ENCODE measurements at regions not wholly inside any gene's neighbourhood (a gene's known extent, or its start where the extent isn't known, plus 50 kb on each side); places are given as distances from the start of the nearest gene placed in this dataset.
A peak's percentile ranks its signal among the peaks of the same experiment; 100 is the strongest.

- DNase-seq: no peak
Measured at GRCh38 chr10:36624551-36625100, 500.8 kb upstream of the ANKRD30A start.

- DNase-seq: no peak
Measured at GRCh38 chr10:36621346-36621745, 504.1 kb upstream of the ANKRD30A start.

DNA sequence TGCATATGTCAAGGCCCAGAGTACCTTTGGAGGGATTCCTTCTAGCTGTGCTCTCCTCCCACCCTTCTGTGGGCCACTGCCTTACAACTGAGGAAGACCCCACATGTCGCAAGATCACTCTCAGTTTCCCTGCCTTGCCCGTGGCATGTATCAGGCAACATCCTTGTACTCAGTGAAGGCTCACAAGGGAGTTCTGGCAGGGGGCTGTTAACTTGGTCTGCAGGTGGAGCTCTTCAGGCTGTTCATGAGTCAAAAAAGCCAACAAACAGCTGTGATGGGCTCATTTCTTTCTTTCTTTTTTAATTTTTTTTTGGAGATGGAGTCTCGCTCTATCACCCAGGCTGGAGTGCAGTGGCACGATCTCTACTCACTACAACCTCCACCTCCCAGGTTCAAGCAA is 513.0 kb upstream of the ANKRD30A start:
- no peak for DNase-seq

DNA sequence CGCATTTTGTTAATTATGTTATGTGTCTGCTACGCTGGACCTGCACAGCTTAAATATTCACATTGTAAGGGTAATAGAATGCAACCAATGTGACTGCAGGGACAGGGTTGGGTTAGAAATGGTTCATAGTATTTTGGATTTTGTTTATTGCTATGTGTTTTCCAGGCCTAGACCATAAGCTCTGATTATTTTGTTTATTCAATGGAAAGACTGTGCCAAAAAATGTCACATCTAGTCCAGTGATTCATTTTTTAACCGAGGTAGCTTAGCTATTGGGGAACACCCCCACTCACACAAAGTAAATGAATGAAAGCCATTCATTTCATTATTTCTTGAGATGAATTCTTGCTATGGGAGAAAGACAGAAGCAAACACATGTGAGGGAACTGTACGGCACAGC is 516.5 kb upstream of the ANKRD30A start:
- DNase-seq: no peak

GRCh38 chr10:36608251-36608650 is 517.1 kb upstream of the ANKRD30A start:
- no peak for DNase-seq

DNA sequence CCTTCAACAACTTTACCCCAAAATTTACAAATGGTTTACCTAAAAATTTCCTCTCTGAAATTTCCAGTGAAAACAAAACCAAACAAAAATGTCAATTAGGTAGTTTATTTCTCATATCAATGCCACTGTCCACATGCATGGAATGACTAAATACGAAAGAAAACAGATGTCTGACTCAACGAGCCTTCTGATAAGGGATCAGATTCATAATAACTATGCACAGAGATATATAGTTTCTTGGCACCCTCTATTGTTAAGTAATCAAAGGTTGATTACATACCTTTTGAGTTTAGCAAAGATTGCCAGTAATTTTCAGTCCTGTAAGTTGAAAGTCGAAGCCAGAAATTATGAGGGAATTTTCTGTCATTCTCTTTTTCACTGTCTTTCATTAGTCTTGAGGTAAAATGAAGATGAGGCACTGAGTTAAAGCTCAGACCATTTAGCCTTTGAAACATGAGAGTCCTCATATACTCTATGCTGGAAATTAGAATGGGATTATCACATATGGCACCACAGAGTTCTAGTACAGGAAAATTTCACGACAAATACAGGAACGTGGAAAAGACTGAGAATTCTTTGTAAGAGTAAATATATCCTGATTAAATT is 519.1 kb upstream of the ANKRD30A start:
- DNase-seq: no peak

DNA sequence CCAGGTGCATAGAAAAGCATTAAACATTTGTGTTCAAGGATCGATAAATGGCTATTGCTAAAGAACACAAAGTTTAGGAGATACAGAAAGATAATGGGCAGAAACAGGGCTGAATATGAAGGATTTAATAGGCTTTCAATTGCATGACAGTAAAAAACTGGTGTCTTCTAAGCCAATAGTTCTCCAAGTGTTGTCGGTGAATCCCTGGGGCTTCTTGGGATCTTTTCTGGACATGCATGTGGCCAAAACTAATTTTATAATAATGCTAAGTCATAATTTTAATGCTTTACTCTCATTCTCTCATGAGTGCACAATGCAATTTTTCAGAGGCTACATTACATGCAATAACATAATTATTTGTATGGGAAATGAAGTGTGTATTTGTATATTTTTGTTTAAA is 521.1 kb upstream of the ANKRD30A start:
- no peak for DNase-seq

DNA sequence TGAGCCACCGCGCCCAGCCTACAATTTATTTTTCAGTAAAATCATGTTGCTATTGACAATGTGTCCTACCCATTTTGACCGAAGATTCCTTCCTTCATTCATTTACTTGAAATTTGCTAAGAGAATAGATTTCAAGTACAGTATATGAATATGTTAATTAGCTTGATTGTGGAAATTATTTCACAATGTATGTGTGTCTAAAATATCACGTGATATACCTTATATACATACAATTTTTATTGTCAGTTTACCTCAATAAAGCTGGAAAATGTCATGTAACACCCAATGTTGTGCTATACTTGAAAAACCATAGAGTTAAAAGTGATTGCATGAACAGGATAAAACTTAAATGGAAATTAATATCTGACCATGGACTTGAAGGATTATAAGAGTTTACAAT is 521.7 kb upstream of the ANKRD30A start:
- no peak for DNase-seq

GRCh38 chr10:36602374-36602773 is 523.0 kb upstream of the ANKRD30A start:
- no peak for DNase-seq

GRCh38 chr10:36597756-36598320 is 527.6 kb upstream of the ANKRD30A start:
- no peak for DNase-seq

GRCh38 chr10:36592964-36593363 is 532.4 kb upstream of the ANKRD30A start:
- no peak for DNase-seq

GRCh38 chr10:36591436-36591835 is 534.0 kb upstream of the ANKRD30A start:
- no peak for DNase-seq

DNA sequence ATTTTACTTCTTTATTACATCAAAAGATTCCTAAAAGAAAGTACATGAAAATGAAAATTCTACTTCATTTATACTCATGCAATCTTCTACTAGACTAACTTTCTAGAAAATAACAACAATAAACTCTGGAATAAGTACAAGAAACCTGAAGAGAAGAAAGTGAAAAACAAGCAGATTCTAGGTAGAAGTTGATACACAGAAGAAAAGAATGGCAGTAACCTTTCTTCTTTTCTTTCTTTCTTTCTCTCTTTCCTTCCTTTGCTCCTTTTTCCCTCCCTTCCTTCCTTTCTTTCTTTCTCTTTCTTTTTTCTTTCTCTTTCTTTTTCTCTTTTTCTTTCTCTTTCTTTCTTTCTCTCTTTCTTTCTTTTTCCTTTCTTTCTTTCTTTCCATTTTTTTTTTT is 541.7 kb upstream of the ANKRD30A start:
- no peak for DNase-seq

- DNase-seq: no peak
Measured at GRCh38 chr10:36581237-36581636, 544.2 kb upstream of the ANKRD30A start.

GRCh38 chr10:36578306-36578705 is 547.1 kb upstream of the ANKRD30A start:
- DNase-seq: no peak

DNA sequence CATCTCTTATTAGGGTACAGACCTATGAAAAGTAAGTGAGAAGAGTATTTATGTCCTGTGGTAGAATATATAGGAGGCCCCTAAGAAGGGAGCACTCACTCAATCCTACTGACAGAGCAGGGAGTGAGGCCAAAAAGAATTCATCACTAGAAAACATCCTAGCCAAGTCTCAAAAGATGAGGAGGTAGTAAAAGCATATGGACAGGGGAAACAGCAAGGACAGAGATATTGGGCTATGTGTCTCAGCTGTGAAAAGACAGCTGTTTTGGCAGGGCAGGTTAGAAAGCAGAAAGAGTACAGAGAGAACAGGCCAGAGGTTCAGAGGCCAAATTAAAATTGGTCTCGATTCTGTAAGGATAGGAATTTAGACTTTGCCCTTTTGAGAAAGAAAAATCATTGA is 548.3 kb upstream of the ANKRD30A start:
- DNase-seq: peak; percentile 31

- DNase-seq: peak; percentile 62
Measured at GRCh38 chr10:36574207-36574606, 551.2 kb upstream of the ANKRD30A start.

GRCh38 chr10:36573246-36573645 is 552.2 kb upstream of the ANKRD30A start:
- DNase-seq: no peak

DNA sequence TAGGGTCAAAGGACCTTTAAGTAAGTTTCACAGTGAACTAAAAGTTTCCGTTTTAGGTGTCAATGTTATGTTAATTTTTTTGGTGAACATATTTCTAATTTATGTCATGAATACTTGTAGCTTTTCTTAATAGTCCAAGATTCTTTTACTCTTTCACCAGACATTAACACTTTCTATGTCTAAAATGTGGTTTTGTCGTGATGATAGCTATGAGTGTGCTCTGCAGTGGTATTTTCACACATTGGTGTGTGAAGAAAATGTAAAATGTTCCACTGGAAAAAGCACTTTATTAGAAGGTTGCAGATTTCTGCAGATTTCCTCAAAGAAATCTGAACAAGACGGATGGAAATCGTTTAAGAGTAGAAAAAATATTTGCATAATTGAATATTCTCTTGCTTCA is 561.0 kb upstream of the ANKRD30A start:
- no peak for DNase-seq

DNA sequence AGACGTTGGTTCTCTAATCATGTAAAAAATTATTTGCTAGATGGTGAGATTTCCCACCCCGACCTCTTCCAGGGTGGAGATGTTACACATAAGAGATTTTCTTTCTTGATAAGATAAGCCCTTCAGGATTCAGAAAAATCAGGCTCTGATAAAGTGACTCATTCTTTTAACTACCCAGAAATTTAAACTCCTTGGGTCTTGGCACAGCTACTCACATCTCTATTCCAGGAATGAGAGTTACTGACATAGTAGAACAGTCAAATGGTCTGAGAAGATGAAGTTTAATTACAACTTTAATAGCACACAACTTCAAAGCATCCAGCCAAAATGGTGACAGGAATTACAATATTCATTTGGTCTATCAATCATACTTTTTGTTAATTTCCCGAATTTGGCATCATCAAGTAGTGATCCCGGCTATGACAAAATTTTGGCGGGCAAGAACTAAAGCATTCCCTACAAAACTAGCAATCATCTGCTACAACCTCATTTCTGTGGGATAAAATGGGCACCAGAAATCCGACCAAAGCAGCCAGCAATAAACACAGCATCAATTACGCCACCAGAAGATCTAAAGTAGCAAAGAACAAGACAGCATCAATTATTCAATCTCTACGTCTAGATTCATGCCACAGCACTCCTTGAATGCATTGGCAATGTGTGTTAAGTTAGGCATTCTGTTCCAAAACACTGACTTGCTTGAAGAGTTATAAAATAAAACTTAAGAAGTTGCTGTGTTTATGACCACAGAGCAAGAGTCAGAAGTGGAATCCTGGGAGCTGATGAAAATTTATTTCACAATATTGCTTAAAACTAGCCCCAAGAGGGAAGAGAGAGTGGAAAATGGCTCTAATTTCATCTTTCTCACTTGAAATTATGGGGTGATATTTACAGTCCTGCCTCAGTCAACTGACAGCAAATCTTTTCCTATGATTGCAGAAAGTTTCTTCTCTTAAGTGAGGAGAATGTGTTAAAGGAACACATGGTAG is 565.7 kb upstream of the ANKRD30A start:
- no peak for DNase-seq

GRCh38 chr10:36556468-36556867 is 568.9 kb upstream of the ANKRD30A start:
- no peak for DNase-seq

DNA sequence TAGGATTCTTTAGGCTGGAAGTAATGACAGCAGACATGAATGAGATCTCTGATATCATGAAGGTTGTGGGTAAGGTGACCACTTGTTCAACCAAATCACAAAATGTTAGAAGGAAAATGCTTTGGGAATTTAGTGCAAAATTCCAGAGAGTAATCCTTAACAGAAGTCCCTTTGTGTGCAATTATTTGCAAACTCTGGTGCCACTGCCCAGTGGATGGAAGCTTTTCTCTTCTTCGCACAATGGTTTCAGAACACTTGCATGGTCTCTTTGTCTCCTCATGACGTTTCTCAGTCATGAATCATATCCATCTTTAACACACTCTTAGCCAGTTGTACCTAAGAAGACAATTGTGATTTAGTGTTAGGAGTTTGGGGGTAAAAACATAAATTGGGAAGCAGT is 570.4 kb upstream of the ANKRD30A start:
- no peak for DNase-seq

DNA sequence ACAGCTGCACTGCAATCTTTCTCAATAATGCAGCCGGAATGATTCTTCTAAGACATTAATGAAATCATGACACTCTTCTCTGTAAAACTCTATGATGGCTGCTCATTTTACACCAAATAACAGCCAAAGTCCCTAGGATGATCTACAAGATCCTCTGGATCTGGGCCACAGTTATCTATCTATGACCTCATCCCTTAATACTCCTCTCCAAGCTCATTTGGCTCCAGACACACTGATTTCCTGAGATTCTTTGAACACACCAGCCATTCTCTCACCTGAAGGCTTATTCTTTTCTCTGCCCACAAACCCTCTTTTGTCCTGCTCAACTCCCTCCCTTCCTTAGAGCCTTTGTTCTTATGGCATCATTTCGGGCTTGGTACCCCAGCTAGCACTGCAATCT is 577.4 kb upstream of the ANKRD30A start:
- no peak for DNase-seq

- no peak for DNase-seq
Measured at GRCh38 chr10:36542493-36542892, 582.9 kb upstream of the ANKRD30A start.
